Thyroid gland (tissue), 4 donors: ENCODE measurements at regions not wholly inside any gene's neighbourhood (a gene's known extent, or its start where the extent isn't known, plus 50 kb on each side); places are given as distances from the start of the nearest gene placed in this dataset.

Experiments used
- DNase-seq, 2 donors: peaks; one replicate each; pipeline ENCODE4 v3.0.0-alpha.2; 2019
- H3K27ac ChIP-seq, 3 donors: fragments of 200-600 bp; sonication (generic); 1 replicate in 2 of 3; 2 replicates in 1 of 3; pipeline ENCODE4 v1.5.1; 2016 to 2019; ENCODE audit warnings: mild to moderate bottlenecking in 1 of 3, moderate library complexity in 1 of 3
- H3K27me3 ChIP-seq: fragments of 200-600 bp; sonication (generic); one replicate; pipeline ENCODE4 v1.5.1; 2019
- H3K36me3 ChIP-seq, 2 donors: fragments of 200-600 bp; sonication (generic); one replicate each; pipeline ENCODE4 v1.5.1; 2016 to 2019
- H3K4me1 ChIP-seq, 2 donors: fragments of 200-600 bp; sonication (generic); one replicate each; pipeline ENCODE4 v1.5.1; 2017 to 2019
- H3K4me3 ChIP-seq, 3 donors: fragments of 200-600 bp; sonication (generic); replicated peaks in 1 of 3; 1 replicate in 2 of 3; 2 replicates in 1 of 3; pipeline ENCODE4 v1.5.1; 2016; ENCODE audit warnings: mild to moderate bottlenecking in 1 of 3
- H3K9me3 ChIP-seq: fragments of 200-600 bp; sonication (generic); one replicate; pipeline ENCODE4 v1.5.1; 2017
- POLR2A ChIP-seq, 2 donors: fragments of 450-650 bp; IDR thresholded peaks; one replicate each; pipeline ENCODE4 v1.6.1; 2017; ENCODE audit warnings: antibody characterized with exemption in 2 of 2, mild to moderate bottlenecking in 2 of 2, moderate library complexity in 1 of 2
- WGBS, 2 donors: methylation state at CpG; one replicate each; pipeline ENCODE4 v1.1.5; 2017; 5-methylcytosine and 5-hydroxymethylcytosine counted together
- intact Hi-C: fragments of 100-400 bp; cut with DNase I; formaldehyde crosslinking; loops from one replicate; pipeline ENCODE4 v1.15.1; 2023
- TF ChIP-seq, protein P1 (sequence below), 6 experiments: fragments of 200-600 bp in 3 of 6; fragments of 450-650 bp in 3 of 6; sonication (generic) in 3 of 6; IDR thresholded peaks; one replicate each; pipeline ENCODE4 v1.5.1; 2016 to 2019; ENCODE audit warnings: antibody characterized with exemption in 6 of 6, mild to moderate bottlenecking in 2 of 6, inconsistent platforms in 1 of 6, moderate library complexity in 1 of 6

DNA sequence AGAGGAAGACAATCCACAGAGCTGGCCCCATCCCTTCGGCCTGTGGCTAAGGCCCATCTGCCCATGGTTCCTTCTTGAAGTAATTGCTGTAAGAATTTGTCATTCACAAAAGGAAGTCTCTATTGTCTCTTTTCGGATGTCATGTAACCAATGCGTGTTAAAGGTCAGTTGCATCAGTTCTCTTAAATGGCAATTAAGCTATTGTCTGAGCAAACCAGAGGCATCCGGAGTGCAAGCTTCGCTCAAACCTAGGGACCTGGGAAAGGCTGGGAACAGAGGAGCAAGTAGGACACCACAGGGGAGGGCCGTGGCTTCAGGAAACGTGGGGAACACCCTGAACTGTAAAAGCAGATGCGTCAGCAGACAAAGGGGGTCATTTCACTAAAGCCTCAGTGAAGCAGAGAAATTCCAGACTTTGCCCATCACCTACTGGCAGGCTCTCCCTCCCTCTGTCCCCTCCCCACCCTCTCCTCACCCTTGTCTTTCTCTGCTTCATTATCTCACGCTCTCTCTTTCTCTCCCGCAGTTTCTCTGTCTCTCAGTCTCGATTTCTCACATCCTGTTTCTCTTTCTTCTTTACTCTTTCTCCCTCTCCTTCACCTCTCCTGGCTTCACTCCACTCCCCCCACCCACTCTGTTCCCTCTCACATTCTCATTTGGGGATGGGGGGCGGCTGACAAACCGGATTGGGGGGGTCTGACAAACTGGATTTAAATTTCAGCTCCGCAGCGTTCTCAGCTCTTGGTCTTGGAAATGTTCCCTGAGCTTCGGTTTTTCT, 204.6 kb upstream of the TNP1 start:
- Histone ChIP-seq H3K27me3 (no peaks in the 10 kb centered on the region), H3K36me3 (no peaks in the 10 kb centered on the region), H3K4me3 (no peak overlapping the region), H3K27ac (no peak overlapping the region), H3K4me1 (no peaks in the 10 kb centered on the region), H3K9me3 (no peaks in the 10 kb centered on the region)
- WGBS, 2 donors = 69 to 70% methylated on average over 16 of the region's 16 CpGs
- no peak for DNase-seq
- TF ChIP-seq POLR2A (IDR thresholded peaks at IDR 0.05) = no peak
- TF ChIP-seq, protein P1, sequence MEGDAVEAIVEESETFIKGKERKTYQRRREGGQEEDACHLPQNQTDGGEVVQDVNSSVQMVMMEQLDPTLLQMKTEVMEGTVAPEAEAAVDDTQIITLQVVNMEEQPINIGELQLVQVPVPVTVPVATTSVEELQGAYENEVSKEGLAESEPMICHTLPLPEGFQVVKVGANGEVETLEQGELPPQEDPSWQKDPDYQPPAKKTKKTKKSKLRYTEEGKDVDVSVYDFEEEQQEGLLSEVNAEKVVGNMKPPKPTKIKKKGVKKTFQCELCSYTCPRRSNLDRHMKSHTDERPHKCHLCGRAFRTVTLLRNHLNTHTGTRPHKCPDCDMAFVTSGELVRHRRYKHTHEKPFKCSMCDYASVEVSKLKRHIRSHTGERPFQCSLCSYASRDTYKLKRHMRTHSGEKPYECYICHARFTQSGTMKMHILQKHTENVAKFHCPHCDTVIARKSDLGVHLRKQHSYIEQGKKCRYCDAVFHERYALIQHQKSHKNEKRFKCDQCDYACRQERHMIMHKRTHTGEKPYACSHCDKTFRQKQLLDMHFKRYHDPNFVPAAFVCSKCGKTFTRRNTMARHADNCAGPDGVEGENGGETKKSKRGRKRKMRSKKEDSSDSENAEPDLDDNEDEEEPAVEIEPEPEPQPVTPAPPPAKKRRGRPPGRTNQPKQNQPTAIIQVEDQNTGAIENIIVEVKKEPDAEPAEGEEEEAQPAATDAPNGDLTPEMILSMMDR (IDR thresholded peaks at IDR 0.05) = no peak
- intact Hi-C loops = no loop called here

DNA sequence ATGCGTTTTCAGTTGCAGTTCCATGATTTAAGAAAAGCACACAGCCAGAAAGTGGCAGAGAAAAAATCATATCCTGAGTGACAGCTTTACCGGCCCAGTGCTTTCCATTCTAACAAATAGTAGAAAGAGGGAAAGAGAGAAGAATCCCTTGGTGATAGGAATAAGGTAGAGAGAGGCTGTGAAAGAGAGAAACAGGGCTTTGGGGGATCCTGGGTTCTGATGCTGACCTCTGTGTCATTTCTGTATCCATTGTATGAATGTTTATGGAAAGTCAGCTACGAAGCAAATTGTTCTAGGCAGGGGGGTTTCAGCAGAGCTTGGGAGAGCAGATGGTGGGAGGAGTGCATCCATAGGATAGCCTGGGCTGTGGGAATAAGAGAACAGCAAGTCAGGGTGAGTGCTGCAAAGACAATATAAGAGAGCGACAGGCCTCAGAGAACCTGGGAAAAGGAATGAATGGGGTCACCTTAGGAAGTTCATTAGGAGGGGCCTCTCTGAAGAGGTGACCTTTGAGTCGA, 203.4 kb upstream of the TNP1 start:
- TF ChIP-seq POLR2A (IDR thresholded peaks at IDR 0.05) = no peak
- TF ChIP-seq, protein P1 (IDR thresholded peaks at IDR 0.05) = no peak
- WGBS, 2 donors = 92 to 94% methylated on average over 5 of the region's 5 CpGs
- H3K4me1 ChIP-seq = no peaks in the 10 kb centered on the region

DNA sequence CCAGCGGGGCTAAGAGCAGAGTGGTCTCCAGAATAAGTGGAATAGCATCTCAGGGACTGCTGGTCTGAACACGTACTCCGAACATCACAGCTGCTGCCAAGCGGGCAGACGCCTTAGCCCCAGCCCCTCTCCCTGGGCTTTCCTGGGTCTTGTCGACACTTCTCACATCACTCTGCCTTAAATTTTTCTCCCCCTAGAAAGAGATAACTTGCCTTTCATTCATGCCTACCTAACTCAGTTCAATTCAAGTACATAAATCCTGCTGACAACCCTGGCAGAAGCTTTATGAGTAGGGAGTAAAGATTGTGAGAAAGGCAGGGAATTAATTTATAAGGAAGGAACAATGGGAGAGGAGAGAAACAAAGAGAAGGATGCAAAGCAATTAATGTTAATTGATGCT, 202.9 kb upstream of the TNP1 start:
- H3K27me3 ChIP-seq = no peaks in the 10 kb centered on the region
- no peaks in the 10 kb centered on the region for H3K9me3 ChIP-seq
- 85 to 96% methylated on average over 6 of the region's 6 CpGs for WGBS, 2 donors
- intact Hi-C loops = no loop called here
- H3K4me1 ChIP-seq = no peaks in the 10 kb centered on the region
- H3K27ac ChIP-seq = no peak overlapping the region
- H3K36me3 ChIP-seq = no peaks in the 10 kb centered on the region
- no peak overlapping the region for H3K4me3 ChIP-seq
- no peak for DNase-seq
- TF ChIP-seq, protein P1 (IDR thresholded peaks at IDR 0.05) = no peak
- TF ChIP-seq POLR2A (IDR thresholded peaks at IDR 0.05) = no peak

More for the DNA sequence above, 203.4 kb upstream of the TNP1 start:
- Histone ChIP-seq H3K9me3 (no peaks in the 10 kb centered on the region), H3K36me3 (no peaks in the 10 kb centered on the region), H3K27ac (no peak overlapping the region), H3K27me3 (no peaks in the 10 kb centered on the region), H3K4me3 (no peak overlapping the region)
- no peak for DNase-seq
- intact Hi-C loops = no loop called here

DNA sequence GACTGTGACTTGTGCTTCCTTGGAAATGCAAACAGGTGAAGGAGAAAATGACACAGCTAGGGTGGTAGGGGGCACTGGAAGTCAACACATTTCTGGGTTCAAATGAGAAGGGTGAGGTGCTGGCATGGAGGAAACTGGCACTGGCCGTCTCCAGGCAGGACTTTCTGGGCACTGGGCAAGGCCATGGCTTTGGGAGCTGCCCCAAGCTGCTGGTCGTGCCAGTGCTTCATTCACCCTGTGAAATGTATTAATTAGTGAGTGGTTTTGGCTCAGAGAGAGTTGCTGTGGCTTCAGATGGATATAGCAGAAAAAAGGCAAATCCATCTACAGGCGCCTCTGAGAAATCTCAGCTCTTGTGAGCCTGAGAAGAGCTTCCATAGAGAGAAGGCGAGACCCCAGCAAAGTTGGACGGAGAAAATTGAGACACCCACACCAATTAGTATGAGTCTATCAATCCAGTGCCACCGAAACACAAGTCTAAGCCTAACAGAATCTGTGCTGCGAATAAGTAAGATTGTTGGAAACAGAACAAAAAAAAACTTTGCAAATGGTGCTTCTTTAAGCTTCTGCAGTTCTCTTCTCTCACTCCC, 202.1 kb upstream of the TNP1 start:
- no peaks in the 10 kb centered on the region for H3K4me1 ChIP-seq
- no peak for DNase-seq
- H3K27ac ChIP-seq = no peak overlapping the region
- TF ChIP-seq, protein P1 (IDR thresholded peaks at IDR 0.05) = no peak
- no peak for TF ChIP-seq POLR2A (IDR thresholded peaks at IDR 0.05)
- WGBS, 2 donors = 89 to 98% methylated on average over 7 of the region's 7 CpGs
- no peak overlapping the region for H3K4me3 ChIP-seq
- H3K36me3 ChIP-seq = no peaks in the 10 kb centered on the region
- no peaks in the 10 kb centered on the region for H3K9me3 ChIP-seq
- no peaks in the 10 kb centered on the region for H3K27me3 ChIP-seq
- intact Hi-C loops = no loop called here

DNA sequence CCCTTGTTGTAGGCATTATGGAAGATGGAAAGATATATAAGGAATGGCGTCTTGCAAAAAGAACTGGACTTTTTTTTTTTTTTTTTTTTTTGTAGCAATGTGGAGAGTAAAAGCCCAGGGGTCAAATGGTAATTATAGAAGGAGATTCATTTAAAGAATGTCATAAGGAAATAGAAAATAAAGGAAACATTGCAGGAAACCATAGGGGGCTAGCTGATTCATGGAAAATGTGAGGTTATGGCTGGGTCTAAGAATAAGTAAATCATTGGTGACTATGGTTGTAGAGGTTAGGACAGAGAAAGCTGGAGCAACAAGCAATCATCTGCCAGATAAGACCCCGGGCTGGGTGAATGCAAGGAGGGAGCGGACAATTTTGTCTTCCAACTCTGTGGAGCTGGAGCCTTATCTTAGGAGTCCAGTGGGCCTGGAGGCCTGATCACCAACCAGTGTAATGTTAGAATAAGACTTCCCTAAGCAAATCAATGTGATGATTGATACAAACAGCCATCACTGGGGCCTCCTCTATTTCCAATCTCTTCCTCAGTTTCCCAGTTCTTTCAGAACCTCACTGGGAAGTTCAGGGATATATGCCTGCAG, 201.2 kb upstream of the TNP1 start:
- Histone ChIP-seq H3K9me3 (no peaks in the 10 kb centered on the region), H3K27me3 (no peaks in the 10 kb centered on the region), H3K27ac (no peak overlapping the region), H3K4me3 (no peak overlapping the region), H3K4me1 (no peaks in the 10 kb centered on the region), H3K36me3 (no peaks in the 10 kb centered on the region)
- TF ChIP-seq POLR2A (IDR thresholded peaks at IDR 0.05) = no peak
- TF ChIP-seq, protein P1 (IDR thresholded peaks at IDR 0.05) = no peak
- intact Hi-C loops = no loop called here
- no peak for DNase-seq
- WGBS, 2 donors = 89 to 91% methylated on average over 3 of the region's 3 CpGs
